ENCODE measurements at regions not wholly inside any gene's neighbourhood (a gene's known extent, or its start where the extent isn't known, plus 50 kb on each side); places are given as distances from the start of the nearest gene placed in this dataset.
"Not testable (repeated sequence)": the region's sequence is repeated elsewhere in the genome, so short reads cannot be mapped to it uniquely, and the experiment has no call there.

GRCh38 chr1:5140136-5140535 is 485.7 kb downstream of the AJAP1 start:
- no peak for DNase-seq (ENCODE audit: low read depth in 2 of 2)

GRCh38 chr1:5129746-5130355 is 475.4 kb downstream of the AJAP1 start:
- no peak for DNase-seq (ENCODE audit: low read depth in 2 of 2)

GRCh38 chr1:5125208-5125607 is 470.8 kb downstream of the AJAP1 start:
- DNase-seq (ENCODE audit: low read depth in 2 of 2) = no peak

GRCh38 chr1:5120559-5120958 is 466.1 kb downstream of the AJAP1 start:
- no peak for DNase-seq (ENCODE audit: low read depth in 2 of 2)

- no peak for DNase-seq (ENCODE audit: low read depth in 2 of 2)
These were observed 465.2 kb downstream of the AJAP1 start for GRCh38 chr1:5119366-5120234.

- DNase-seq (ENCODE audit: low read depth in 2 of 2) = not testable (repeated sequence)
These were observed 464.4 kb downstream of the AJAP1 start for GRCh38 chr1:5118771-5119170.

- not testable (repeated sequence) for DNase-seq (ENCODE audit: low read depth in 2 of 2)
These were observed 463.9 kb downstream of the AJAP1 start for GRCh38 chr1:5118292-5118691.

GRCh38 chr1:5111581-5111980 is 457.2 kb downstream of the AJAP1 start:
- DNase-seq (ENCODE audit: low read depth in 2 of 2) = no peak

- no peak for DNase-seq (ENCODE audit: low read depth in 2 of 2)
These were observed 456.1 kb downstream of the AJAP1 start for GRCh38 chr1:5110508-5110907.

- no peak for DNase-seq (ENCODE audit: low read depth in 2 of 2)
These were observed 455.2 kb downstream of the AJAP1 start for GRCh38 chr1:5109633-5110032.

GRCh38 chr1:5108740-5109139 is 454.3 kb downstream of the AJAP1 start:
- DNase-seq (ENCODE audit: low read depth in 2 of 2) = no peak

- DNase-seq (ENCODE audit: low read depth in 2 of 2) = no peak
These were observed 451.3 kb downstream of the AJAP1 start for GRCh38 chr1:5105744-5106143.

GRCh38 chr1:5099558-5099957 is 445.1 kb downstream of the AJAP1 start:
- DNase-seq (ENCODE audit: low read depth in 2 of 2) = no peak

GRCh38 chr1:5098981-5099385 is 444.6 kb downstream of the AJAP1 start:
- DNase-seq (ENCODE audit: low read depth in 2 of 2) = no peak

- no peak for DNase-seq (ENCODE audit: low read depth in 2 of 2)
These were observed 438.6 kb downstream of the AJAP1 start for GRCh38 chr1:5093042-5093441.

- no peak for DNase-seq (ENCODE audit: low read depth in 2 of 2)
These were observed 430.3 kb downstream of the AJAP1 start for GRCh38 chr1:5084676-5085075.

GRCh38 chr1:5067246-5067645 is 412.8 kb downstream of the AJAP1 start:
- no peak for DNase-seq (ENCODE audit: low read depth in 2 of 2)

- no peak for DNase-seq (ENCODE audit: low read depth in 2 of 2)
These were observed 399.3 kb downstream of the AJAP1 start for GRCh38 chr1:5053744-5054143.

- DNase-seq (ENCODE audit: low read depth in 2 of 2) = no peak
These were observed 374.7 kb downstream of the AJAP1 start for GRCh38 chr1:5029136-5029535.

- no peak for DNase-seq (ENCODE audit: low read depth in 2 of 2)
These were observed 357.8 kb downstream of the AJAP1 start for GRCh38 chr1:5012249-5012648.

GRCh38 chr1:5010656-5011055 is 356.2 kb downstream of the AJAP1 start:
- DNase-seq (ENCODE audit: low read depth in 2 of 2) = no peak

GRCh38 chr1:5010236-5010635 is 355.8 kb downstream of the AJAP1 start:
- DNase-seq (ENCODE audit: low read depth in 2 of 2) = no peak

- DNase-seq (ENCODE audit: low read depth in 2 of 2) = no peak
These were observed 355.1 kb downstream of the AJAP1 start for GRCh38 chr1:5009376-5010065.
